Right ventricle myocardium superior (tissue), 1 donor: ENCODE measurements at regions not wholly inside any gene's neighbourhood (a gene's known extent, or its start where the extent isn't known, plus 50 kb on each side); places are given as distances from the start of the nearest gene placed in this dataset.

Source experiments
- ATAC-seq: fragments of 200-7000 bp; cut with Tn5 transposase; one replicate; pipeline ENCODE4 v1.9.1; 2020; ENCODE audit warnings: mild to moderate bottlenecking; ENCODE audit not compliant: poor library complexity
- DNase-seq: peaks from one replicate; pipeline ENCODE4 v3.0.0-alpha.2; 2020
- intact Hi-C: fragments of 100-400 bp; cut with DNase I; formaldehyde crosslinking; loops from one replicate; pipeline ENCODE4 v1.11.2; 2022
- donor health status: DM: no; HTN: yes; CAD: no; lungs with severe emphysema.

DNA sequence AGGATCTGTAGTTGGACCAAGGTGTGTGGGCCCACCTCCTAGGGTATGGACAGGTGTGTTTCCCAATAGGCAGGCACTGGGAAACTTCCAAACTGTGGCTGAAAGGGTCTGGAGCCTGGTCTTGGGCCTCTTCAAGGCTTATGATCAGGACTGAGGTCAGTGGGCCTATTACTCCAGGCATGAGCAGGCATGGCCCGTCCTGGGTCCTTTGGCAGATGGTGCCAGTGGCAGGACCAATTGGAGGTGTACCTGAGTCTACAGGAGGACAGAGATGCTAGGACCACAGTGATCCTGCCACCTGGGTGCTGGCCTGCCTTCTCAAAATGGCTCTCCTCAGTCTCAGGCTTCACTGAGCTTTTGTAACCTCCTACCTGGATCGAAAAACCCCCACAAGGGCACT lies 95.4 kb downstream of the RAB18 start:
- ATAC-seq = no peak
- intact Hi-C loops = no loop called here
- no peak for DNase-seq

DNA sequence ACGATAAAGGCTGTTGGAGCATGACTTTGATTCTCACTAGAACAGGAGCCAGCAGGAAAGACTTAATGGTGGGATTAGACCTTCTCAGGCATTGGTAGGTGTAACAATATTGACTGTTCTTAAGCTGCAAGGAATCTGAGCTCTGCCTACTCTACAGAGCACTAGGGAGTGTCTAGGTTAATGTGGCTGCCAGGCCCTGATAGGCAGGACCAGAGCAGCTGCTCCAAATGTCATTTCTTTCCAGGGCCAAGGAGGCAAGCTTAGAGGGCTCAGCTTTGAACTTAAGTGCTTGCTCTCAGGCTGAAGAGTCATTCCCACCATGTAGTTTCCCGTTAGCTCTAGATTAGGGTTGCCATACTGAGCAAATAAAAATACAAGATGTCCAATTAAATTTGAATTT lies 96.8 kb downstream of the RAB18 start:
- intact Hi-C loops = no loop called here
- DNase-seq = no peak
- no peak for ATAC-seq

DNA sequence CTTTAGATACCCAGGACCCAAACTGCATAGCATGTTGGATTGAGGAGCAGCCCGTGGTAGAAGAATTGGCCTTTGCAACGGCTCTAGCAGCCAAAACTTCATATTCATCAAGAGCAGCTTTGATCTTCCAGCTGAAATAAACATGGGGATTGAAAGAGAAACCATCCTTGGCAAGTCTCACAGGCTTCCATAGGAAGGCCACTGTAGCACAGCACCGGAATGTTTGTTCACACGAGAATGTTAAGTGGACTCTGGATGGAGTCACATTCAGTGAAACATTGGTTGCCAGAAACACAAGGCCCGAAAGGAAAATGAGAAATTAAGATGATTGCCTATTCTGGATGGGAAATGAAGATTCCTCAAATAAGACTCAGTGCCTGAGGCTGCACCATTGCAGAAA lies 97.4 kb downstream of the RAB18 start:
- DNase-seq (no peak), ATAC-seq (peak; percentile 56)
- intact Hi-C loops = no loop called here

DNA sequence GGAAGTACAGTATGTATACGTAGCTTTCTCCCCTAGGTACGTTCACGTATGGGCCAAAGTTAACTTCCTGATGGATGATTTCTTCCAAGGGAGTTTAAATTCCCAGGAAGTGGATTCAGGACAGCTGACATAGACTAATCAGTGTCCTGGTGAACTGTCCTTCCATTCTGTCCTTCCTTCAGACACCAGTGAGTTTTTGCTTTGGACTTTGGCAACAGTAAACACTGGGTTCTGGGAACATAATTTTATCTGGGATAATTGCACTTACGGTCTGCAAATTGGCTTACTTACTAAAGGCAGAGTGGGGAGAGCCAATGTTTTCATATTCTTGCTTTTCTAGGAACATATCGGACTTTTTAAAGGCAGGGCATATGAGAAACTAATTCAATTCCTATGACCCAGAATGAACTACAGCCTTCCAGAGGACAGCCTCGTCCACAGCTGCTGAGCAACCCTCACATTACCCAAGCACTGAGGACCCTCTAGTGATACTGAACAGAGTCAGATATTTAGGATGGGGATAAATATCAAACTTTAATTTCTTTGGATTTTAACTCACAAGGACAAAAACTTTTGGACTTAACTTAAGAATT lies 97.9 kb downstream of the RAB18 start:
- no peak for DNase-seq
- ATAC-seq = peak; percentile 39
- intact Hi-C loops = no loop called here

DNA sequence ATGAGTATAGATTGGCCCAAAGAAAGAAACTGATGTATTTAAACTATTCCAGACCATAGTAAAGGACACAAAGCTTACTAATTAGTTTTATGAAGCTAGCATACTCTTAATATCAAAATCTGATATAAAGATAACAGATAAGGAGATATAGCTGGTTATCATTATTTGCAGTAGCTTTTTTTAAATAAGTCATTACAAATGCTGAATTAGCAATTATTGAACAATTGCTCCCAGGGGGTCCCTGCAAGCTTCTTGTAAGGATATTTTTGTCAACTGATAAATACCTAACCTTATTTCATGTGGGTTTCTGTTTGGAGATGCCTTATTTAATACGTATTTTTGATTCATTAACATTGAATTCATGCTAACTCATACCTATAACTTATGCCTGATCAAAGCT lies 99.0 kb downstream of the RAB18 start:
- ATAC-seq = no peak
- intact Hi-C loops = no loop called here
- DNase-seq = no peak

DNA sequence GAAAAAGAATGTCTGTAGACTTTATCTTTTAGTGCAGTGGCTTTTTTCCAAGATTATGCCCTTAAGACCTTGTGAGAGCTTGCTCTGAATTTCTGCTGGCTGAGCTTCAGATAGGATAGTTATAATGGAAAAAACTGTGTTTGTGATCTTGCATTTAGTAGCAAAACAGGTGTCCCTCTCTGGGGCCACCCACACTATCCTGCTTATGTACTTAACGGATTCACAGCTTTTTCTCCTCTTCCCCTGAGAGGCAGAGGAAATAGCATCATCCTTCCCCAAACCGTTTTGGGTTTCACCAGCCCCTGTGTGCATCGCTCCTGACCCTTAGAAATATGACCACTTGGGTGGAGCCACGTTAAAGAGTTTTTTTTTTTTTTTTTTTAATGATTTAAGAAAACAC lies 101.2 kb downstream of the RAB18 start:
- intact Hi-C loops = no loop called here
- ATAC-seq = no peak
- no peak for DNase-seq

DNA sequence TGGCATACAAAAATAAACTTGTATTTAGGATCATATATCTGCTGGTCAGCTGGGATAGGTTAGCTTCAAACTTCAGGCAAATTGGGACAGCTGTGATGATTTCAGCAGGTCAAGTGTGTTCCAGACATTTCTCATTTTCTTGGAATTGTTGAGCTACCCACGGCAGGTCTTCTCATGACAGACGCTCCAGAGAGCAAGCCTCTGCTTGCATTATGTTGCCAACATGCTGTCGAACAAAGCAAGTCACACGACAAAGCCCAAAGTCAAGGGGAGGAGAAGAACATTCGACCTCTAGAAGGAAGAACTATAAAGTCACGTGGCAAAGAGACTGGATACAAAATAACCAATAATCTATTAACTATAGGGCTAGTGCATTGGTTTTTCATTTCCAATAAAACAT lies 103.5 kb downstream of the RAB18 start:
- intact Hi-C loops = no loop called here

DNA sequence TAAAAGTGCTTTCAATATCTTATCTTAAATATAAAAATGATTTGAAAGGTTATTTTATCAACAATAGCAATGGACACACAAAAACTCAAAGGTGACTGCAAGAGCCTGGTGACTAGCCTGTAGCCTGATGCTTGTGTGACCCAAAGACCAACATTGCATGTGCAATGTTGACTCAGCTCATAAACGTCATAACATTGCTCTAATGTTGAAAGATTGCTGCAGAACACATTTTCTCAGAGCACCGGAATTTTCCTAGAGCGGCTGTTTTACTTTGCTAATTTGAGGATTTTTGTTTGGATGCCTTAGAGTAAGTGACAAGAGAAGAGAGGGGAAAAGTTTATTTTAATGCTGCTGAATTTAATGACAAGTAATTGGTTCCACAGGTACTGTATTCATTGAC lies 107.1 kb downstream of the RAB18 start:
- ATAC-seq = no peak
- intact Hi-C loops = no loop called here

More for the DNA sequence above, 103.5 kb downstream of the RAB18 start:
- DNase-seq = no peak
- ATAC-seq = no peak

DNA sequence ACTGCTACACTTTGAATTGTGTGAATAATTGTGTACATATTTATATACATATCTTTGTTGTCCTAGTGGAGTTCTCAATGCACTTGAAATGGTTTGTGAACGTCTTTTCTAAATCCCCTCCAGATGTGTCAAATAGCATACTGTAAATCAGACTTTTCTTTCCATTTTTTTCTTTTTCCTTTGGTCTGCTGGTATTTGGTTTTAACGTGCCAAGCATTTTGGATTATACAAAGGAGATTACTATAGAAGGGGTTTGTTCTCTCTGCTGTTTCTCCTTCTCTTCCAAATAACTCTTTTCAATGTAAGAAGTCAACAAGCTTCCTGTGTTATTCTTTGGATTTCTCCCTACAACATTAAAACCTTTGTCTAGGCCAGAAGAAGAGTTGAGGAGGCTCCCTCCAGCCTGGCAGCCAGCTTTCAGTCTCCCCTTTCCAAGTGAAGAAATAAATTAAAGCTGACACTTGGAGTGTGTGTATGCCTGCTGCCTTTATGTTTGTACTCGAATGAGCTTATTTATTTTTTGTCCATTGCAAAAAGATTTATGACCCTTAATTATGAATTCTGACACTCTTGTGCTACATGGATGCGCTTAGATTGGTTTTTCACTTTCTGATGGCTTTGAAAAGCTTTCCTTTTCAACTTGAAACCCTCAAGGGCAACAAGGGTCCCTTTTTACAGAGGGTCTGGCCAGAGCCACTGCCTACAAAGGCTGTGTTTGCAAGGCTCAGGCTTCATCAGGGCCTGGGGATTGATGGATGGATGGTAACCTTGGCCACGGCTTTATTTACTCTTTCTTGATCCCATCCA lies 107.8 kb downstream of the RAB18 start:
- DNase-seq (no peak), ATAC-seq (no peak)
- intact Hi-C loops = no loop called here

More for the DNA sequence above, 107.1 kb downstream of the RAB18 start:
- DNase-seq = no peak

DNA sequence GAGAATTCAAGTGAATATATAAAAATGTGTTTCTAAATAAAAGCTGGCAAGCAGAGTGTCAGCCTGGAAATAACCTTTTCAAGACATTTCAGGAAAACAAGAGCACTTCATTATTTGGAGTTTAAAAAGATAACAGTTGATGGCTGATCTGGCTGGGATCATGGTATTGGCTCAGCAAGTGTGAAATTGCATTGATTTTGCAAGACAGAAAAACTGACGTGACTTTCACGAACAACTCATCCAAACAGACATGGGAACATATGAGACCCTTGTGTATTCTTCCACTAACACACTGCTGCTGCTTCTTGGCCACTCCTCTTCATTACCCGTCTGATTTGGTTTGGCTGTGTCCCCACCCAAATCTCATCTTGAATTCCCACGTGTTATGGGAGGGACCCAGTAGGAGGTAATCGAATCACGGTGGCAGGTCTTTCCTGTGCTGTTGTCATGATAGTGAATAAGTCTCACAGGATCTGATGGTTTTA lies 108.5 kb downstream of the RAB18 start:
- no peak for DNase-seq
- intact Hi-C loops = no loop called here
- ATAC-seq = peak; percentile 39

DNA sequence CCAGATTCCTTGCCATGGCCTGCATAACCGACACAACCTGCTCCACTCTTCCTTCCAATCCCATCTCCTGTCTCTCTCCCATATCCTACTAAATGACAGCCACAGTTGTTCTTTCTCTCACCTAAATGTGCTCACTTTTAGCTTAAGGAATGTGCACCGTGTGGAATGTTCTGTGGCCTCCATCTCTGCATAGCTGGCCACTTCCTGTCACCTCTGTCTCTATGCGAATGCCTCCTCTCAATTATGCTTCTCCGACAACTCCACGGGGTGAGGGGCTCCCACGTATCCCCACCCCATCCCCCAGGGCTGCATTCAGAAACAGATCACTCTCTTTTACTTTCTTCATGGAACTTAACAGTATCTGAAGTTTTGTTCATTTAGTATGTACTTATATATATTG lies 110.7 kb downstream of the RAB18 start:
- intact Hi-C loops = no loop called here
- no peak for DNase-seq
- ATAC-seq = no peak

DNA sequence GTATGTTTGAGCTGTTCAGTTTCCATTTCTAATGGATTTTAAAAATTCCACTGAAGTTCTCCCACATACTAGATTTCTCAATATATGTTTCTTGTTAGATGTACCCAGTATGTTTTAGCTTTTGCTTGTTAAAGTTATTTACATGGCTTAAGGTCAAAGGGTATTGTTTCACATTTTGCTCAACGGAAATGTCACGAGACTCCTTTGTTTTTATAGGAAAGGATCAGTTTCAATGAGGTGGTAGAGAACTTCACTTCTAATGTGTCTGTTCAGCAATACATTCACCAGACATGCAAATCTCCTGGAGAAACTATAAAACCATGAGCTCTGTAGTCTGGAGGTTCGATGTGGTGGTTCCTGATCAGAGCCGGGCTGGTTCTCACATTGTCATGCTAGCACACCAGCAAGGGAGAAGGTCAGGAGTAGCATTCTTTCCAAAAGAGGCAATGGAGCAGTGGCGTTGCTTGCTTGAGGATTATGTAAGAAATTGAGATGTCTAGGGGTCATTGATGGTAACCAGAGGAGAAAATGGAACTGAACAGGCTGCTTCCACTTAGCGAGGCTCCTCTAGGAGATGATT lies 114.0 kb downstream of the RAB18 start:
- intact Hi-C loops = no loop called here
- ATAC-seq (no peak), DNase-seq (no peak)

DNA sequence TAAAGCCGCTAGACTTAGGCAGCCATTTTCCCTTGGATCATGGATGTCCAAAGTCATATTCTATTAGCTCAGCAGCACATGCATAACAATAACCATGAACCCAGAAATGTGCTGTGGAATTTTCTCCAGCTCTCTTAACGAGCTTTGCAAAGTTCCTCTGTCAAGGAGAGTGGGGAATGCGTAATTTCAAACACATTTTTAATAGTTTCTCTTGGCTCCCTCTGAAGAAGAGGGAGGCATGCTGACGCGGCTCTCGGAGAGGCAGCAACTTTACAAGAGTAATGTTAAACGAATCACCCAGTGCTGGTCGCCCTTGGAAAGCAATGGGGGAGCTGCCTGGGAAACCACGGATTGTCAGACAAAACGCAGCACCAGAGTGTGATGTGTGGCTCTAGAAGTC lies 114.8 kb downstream of the RAB18 start:
- DNase-seq (no peak), ATAC-seq (no peak)
- intact Hi-C loops = no loop called here

DNA sequence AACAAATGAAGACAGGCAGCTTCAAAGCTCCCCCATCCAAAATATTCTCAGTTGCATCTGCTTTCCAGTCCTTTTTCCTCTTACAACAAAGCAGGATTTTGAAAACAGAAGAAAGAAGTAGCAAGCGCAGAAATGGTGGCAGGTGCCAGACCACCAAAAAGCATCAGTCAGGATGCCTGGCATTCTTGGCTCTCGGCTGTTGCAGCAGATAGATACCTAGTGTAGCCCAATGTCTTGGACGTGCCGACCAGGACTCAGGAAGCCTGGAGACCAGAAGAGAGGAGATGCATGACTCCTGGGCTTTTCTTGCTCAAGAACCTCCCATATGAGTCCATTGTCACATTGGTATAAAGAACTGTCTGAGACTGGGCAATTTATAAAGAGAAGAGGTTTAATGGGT lies 115.2 kb downstream of the RAB18 start:
- DNase-seq (no peak), ATAC-seq (no peak)
- intact Hi-C loops = no loop called here

DNA sequence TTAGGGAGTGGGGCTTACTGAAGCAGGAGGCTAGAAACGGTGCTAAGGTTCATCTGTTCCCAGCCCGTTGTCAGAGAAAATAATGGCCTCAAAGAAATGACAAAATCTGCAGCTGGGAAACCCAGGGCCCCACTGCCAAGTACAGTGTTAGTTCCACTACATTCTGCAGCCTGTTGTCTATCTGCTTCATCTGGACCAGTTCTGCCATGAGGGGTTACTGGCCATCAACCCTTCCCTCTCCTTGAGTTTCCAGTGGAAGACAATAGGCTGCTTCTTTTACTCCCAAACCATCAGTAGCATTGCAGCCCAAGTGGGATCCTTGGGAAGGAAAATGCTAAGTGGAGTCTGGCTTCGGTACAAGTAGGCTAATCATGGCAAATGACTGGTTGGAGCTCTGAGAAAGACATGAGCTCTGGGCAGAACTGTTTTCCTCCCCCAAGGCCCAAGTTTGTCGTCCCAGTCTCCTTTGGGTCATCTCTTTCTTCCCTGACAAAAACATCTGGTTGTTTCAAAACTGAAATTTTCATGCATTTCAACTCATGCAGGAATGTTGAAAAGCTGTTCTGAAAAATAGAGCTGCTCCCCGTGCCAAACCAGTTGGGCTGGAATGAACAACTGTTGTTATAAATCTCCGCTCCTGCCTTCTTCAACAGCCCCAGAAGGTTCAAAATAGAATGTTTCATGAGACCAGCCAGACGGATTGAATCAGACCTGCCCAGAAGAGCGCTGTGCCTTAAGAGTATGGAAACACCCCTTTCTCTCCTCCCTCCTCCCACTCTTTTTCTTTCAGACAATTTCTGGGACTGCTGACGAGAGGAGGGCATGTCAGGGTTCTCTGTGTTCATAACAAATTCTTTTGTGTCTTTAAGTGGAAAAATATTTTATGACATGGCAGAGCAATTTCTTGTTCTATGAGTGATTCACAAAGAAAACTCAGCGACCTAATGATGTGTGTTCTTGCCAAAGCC lies 116.6 kb downstream of the RAB18 start:
- no peak for DNase-seq
- peak; percentile 79 for ATAC-seq
- intact Hi-C loops = no loop called here

DNA sequence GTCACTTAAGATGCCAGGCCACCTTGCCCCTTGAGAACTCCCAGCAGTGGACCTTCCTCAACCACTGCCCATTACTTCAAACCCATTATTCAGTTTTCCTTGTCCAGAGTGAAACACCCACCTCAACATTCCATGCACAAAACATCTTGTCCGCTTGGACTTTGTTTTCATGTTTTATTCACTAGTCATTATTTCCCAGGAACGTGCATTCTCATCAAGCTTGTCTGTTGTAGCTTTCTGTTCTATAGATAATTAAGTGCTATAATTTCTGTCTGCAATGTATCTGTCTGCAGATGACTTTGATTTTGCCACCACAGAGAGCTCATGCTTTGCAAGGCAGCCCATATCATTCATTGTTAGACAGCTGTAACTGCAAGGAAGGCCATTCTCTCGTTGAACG lies 117.4 kb downstream of the RAB18 start:
- ATAC-seq (no peak), DNase-seq (no peak)
- intact Hi-C loops = no loop called here

DNA sequence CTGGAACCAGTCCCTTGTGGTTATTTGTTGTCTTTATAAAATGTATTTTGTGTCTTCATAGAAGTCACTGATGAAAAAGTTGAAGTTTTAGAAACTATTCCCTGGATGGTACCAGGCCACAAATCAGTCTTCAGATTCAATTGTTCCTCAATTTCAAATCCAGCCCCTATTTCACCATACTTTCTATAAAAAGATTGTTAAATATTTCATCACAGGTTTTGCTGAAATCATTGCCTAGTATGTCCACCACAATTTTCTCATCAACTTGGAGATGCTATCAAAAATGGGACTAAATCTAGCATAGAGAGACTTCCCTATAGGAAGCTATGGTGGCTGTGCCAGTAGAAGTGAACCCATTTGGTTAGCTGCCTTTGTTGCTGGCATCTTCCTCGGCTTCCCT lies 118.5 kb downstream of the RAB18 start:
- ATAC-seq (no peak), DNase-seq (no peak)
- intact Hi-C loops = no loop called here
